ENCODE measurements at regions not wholly inside any gene's neighbourhood (a gene's known extent, or its start where the extent isn't known, plus 50 kb on each side); places are given as distances from the start of the nearest gene placed in this dataset.

DNA sequence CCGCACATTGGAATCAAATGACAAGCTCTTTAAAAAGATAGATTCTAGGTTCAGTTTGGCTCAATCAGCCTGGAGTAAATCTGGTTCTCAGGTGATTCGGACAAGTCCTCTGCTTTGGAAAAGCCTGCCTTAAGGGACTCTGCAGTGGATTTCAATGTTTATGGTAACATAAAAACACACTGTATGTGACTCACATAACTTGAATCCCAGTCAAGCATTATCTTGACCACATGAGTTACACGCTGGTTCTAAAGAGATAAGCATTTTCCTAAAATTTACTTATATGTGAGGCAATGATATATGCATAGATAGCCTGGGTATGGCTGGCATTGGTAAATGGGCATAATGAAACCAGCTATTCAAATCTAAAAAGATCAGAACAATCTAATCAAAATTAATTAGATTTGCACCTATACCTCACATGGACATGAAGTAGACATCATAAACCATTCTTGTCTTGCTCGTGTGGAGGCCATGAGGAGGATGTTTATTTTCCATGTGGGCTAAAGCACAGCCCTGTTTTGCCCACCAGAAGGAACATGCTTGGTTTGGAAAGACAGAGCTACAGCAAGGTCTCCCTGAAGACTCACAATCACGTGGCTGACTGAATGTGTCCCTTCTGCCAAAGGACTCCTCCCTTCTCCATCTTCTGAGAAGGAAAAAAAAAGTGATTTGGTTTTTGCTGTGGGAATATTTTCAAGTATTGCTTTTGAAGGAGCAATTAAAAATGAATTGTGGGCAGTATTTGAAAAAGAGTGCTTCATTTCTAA is 351.7 kb downstream of the DIRAS2 start:
- no peak for DNase-seq

DNA sequence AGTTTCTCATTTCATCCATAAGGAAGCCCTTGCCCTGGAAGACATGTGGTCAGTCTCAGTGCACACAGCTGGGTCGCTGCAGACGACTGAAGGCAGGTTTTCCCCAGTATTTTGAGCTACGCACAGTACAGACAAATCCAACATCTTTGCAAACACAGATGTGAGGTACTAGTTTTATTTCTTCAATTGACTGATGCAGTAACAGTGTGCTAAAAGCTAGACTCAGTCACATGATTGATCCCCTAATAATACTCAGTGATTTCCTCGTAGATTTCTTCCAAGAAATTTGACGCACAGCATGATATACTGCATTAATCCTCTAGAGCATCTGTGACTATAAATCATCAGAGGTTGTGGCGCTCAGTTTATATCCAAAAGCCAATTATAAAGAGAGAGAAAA is 346.1 kb downstream of the DIRAS2 start:
- no peak for DNase-seq

GRCh38 chr9:90299968-90300367 is 342.7 kb downstream of the DIRAS2 start:
- DNase-seq, result no peak

DNA sequence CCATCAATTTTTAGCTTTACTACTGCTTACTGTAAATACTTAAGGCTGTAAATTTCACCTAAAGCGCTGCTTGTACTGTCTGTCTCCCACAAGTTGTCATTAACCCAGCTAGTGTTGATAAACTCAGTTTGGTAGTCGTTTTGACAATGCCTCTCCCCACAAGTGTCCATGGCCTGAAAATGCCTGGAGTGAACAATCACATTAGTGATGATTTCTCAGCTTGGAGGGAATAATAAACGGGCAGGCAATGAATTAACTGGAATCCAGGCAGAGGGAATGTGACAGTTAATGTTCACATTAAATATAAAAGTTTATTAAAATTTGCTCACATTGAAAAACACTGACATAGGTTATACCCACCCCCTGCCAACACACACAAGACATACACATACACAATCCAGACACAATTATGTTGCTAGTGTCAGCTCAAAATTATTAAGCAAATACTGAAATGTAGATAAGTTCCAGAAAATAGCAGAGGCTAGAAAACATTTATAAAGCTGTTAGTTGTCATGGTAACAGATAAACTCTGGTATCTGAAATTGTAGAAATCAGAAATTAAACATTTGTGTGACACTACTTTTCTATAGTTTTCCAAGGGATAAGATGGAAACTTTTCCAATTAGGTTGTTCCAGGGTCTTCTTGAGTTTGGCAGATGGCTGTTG is 341.9 kb downstream of the DIRAS2 start:
- DNase-seq, result no peak

DNA sequence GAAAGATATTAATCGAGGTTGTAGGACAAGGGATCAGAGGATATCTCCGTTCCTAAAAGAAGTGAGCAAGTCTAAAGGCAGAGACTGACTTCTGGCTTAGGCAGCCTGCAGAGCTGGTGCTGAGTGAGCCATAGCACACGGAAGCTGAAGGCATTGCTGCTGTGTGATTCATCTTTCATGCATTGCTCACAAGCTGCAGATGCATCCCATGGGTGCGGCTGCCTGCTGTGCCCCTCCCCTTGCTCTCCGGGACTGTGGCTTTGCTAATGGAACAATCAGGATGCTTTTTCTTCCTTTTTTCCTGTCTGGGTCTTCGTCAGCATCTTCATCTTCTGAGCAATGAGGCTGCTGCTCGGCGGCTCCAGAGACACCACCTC is 341.4 kb downstream of the DIRAS2 start:
- DNase-seq, result no peak

DNA sequence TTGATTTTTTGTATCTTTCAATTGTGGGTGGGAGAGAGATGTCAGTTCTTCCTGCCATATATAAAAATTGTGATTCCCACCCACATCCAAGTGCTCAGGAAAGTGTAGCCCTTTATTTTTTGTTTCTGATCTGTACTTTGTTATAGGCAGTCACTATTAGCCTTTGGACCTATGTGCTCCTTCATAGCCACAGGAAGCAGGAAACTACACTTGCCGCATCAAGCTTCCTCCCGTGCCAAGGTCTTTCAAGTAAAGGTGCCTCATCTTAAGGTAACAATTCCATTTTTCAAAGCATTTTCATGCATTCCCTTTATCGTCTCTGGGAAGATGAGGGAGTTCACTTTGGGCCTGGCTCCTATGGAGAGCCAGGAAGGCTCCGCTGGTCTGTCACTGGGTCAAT is 339.0 kb downstream of the DIRAS2 start:
- no peak for DNase-seq

DNA sequence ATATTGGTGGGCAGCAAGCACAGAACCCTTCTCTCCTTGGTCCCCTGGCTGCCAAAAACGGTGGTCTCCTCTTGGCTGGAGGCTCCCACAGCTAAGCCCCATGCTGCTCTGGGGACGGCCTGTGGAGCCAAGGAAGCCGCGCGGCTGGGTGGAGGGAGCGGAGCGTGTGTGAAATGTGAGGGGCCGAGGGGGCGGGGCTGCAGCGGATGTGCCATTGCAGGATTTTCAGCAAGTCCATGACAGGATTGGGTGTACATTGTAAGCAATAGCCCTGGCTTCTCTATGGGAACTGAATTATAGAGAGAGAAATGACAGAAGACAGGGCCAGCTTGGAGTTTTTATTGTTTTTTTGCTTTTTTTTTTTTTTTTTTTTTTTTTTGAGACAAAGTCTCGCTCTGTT is 336.5 kb downstream of the DIRAS2 start:
- no peak for DNase-seq

GRCh38 chr9:90307167-90307833 is 335.3 kb downstream of the DIRAS2 start:
- no peak for DNase-seq

DNA sequence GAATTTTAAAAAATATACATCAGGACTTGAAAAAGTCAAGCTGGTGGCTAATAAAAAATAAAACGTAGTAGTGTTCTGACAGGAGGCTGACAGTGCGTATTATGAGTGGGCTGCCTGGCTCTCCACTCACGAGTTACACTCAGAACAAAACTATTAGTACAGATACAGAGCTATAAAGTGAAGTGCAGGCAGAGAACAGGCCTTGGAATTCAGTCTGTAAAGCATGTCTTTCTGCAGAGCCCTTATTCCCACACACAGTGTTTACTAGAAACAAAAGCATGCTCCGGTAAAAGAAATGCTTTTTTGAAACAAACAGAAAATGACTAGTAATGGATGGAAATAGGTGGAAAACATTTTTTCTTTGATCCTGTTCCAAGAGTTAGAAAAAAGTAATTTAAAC is 334.7 kb downstream of the DIRAS2 start:
- DNase-seq, result no peak

DNA sequence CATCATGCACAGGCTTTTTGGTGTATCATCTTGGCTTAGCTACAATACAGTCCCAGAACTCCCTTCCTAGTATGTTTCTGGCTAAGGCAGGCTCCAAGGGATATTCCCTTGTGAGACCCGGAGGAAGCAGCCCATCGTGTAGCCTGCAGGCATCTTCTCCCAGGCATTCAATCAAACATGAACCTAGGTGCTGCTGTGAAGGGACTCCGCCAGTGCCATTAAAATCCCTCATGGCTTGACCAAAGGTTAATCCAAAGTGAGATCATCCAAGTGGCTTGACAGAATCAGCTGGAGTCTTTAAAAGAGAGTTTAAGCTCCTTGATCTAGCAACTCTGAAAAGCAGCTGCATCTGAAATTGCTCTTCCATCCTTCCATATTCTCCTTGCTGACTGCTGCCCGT is 333.9 kb downstream of the DIRAS2 start:
- DNase-seq, result no peak

GRCh38 chr9:90309809-90310520 is 332.7 kb downstream of the DIRAS2 start:
- DNase-seq, result no peak

DNA sequence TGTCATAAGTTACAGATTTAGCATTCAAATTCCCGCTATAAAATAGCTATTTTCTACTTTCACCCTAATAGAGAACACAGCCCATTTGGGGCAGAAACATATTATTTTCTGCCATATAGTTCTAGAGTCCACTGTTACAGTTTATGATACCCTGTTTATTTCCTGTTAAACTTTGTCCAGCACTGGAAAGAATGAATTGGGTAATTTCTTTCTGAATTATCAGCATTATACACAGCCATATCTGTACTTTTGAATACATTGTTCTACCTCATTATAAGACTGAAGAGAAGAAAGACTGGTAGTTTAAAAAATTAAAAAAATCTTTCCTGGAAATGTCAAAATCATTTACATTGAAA is 332.1 kb downstream of the DIRAS2 start:
- no peak for DNase-seq

GRCh38 chr9:90311811-90312210 is 330.8 kb downstream of the DIRAS2 start:
- DNase-seq, result no peak

DNA sequence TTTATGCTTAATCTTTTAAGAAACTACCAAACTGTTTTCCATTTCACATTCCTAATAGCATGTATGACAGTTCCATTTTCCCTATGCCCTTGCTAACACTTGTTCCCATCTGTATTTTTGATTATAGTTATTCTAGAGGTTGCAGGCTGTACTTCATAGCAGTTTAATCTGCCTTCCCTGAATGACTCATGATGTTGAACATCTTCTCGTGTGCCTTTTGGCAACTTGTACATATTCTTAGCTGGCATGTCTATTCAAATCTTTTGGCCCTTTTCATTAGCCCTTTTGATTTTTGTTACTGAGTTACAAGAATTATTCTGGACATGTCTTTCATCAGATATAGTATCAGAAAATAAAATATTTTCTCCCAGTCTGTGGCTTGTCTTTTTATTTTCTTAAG is 320.3 kb downstream of the DIRAS2 start:
- DNase-seq, result no peak

GRCh38 chr9:90325913-90326653 is 316.5 kb downstream of the DIRAS2 start:
- no peak for DNase-seq

DNA sequence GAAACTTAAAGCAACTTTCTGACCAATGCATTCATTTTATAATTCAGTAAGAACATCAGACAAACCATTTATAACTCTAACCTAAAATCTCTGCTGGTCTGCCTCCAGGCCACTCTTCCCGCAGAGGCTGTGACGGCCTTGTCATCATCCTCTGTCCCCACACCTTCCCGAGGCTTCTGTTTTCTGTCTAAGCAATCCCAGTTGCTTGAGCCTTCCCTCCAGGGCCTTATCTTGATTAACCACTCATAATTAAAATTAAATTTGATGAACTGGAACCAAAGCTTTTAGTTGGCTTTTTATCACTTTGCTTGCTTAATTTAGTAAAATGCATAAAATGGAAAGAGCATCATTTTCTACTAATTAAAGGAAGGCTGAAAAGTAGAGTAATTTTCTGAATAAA is 312.4 kb downstream of the DIRAS2 start:
- no peak for DNase-seq

DNA sequence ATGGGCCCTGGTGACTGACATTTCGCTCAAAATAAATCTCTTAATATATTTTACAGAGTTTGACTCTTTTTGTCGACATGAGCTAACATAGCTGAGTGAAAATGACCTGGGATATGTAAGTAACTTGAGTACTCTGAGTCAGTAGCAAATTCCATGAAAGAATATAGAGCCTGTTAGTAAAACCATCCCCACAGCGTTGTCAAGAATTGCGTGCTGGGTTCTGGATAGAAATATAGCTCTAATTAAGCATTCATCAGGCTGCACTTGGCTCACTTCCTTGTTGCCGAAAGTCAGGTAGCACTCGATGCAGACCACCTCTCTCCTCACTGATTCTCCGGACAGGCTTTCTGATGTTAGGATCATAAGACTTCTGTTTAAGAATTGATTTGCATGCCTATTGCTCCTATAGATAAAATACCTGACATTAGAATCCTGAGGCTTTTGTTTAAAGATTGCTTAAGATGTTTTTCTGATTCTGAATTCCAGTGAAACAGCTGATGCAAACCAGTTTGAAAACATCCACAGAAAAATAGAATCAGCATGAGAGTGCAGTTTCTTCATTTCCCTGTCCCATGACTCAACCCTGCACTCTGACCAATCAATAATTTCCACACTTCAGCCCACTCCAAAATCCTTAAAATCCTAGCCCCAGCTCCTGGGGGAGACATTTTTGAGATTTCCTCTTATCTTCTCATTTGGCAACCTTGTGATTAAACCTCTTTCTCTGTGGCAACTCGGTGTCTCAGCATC is 310.6 kb downstream of the DIRAS2 start:
- DNase-seq, result no peak

- DNase-seq, result no peak
These were observed 309.4 kb downstream of the DIRAS2 start for GRCh38 chr9:90333226-90333625.

DNA sequence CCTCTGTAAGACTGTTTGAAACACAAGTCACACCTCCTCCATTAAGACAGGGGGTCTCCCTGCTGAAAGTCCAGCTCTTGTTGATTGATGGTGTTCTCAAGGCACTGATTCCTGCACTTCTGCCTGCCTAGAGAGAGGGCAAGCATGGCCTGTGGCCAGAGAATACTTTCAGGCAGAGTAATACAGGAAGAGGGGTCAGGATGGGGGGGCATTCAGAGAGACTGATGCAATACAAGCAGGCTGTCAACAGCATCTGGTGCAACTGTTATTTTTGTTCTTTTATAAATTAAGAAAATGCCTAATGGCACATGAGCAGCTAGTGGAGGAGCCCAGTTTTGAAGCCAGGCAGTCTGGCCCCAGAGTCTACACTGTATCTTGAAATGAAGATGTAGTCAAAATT is 302.2 kb downstream of the DIRAS2 start:
- DNase-seq, result no peak

DNA sequence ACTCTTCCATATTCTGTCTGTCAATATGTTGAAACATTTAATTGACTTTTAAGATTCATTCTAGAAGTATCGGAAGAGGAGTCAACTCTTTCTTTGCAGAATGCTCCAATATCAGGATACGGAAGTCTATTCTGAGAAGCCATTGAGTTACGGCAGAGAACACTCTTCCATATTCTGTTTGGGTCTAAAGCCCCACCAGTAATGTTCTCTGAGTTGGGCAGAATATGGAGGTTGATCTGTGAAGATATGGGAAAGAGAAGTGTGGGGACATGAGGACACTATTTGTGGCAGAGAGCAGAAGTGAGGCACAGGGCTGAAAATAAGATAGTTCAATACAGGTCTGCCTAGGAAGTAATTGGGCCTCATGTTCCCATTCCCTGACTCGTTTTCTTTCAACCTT is 300.0 kb downstream of the DIRAS2 start:
- DNase-seq, result no peak

DNA sequence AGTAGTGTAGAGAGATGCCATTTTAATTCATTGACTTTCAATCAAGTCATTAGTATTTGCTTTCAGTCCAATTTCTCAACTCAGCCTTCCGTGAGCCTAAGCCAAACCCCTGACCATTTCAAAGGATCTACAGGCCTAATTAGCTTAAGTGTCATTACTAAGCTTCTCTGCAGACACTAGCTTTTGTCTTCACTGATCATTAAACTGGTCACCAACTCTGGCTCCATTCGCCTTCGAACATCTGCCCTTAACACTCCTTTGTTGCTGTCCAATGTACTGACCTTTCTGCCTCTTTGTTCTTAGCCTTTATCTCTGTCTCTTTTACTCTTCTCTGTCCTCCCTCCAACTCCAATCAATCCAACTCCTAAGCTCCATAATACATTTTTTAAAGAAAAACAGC is 299.3 kb downstream of the DIRAS2 start:
- DNase-seq, result no peak

- no peak for DNase-seq
These were observed 298.6 kb downstream of the DIRAS2 start for GRCh38 chr9:90343991-90344390.

Data from stimulated activated naive CD4-positive, alpha-beta T cell (primary cell).